HCT116 (cell line): ENCODE measurements at regions not wholly inside any gene's neighbourhood (a gene's known extent, or its start where the extent isn't known, plus 50 kb on each side); places are given as distances from the start of the nearest gene placed in this dataset.

Experiments used
- ATAC-seq: fragments of 200-7000 bp; cut with Tn5 transposase; 2 replicates; pipeline ENCODE4 v1.9.1; 2020; ENCODE audit warnings: mild to moderate bottlenecking, moderate library complexity
- BruUV-seq: library from RNA; stranded (reverse); fragments of 400-500 nt; replicated peaks from 2 replicates; lab custom pipeline; 2021; lab: Mats Ljungman, UMichigan
- CTCF ChIA-PET: fragments of 300-600 bp; sonication (Branson Sonifier 250); formaldehyde crosslinking; loops from one replicate; lab custom pipeline; 2021; ENCODE audit warnings: antibody characterized with exemption; lab: Charles Lee
- POLR2A ChIA-PET: fragments of 300-600, 350-600 bp; sonication (Branson Sonifier 250); formaldehyde crosslinking; loops from one replicate; lab custom pipeline; 2021; ENCODE audit warnings: antibody characterized with exemption; lab: Charles Lee
- RAD21 ChIA-PET, 2 experiments: fragments of 300-600 bp; sonication (Branson Sonifier 250); formaldehyde crosslinking; loops; one replicate each; lab custom pipeline; 2023; ENCODE audit warnings: low total read pairs in 2 of 2; ENCODE audit not compliant: uncharacterized antibody in 2 of 2, unreplicated experiment in 2 of 2, low non-redundant PET in 1 of 2; lab: Charles Lee
- DNase-seq: peaks from one replicate; pipeline ENCODE4 v3.0.0-alpha.2; 2010; ENCODE audit warnings: low read depth, low spot score
- H2AFZ ChIP-seq: fragments of 200-600 bp; shearing (Covaris generic), sonication (generic); 2 replicates; pipeline ENCODE4 v1.6.1; 2017; ENCODE audit warnings: low read depth, mixed run types, mixed read lengths, antibody characterized with exemption, low read length; ENCODE audit not compliant: poor library complexity, severe bottlenecking
- H3K27ac ChIP-seq: 2 replicates; pipeline ENCODE4 v1.5.1; 2012; ENCODE audit warnings: low read depth, low read length
- H3K27me3 ChIP-seq: fragments of 200-600 bp; sonication (generic); 2 replicates; pipeline ENCODE4 v1.6.1; 2016; ENCODE audit warnings: mixed run types, low read length, mixed read lengths; ENCODE audit not compliant: insufficient read depth
- H3K36me3 ChIP-seq, 2 experiments: fragments of 200-500 bp in 1 of 2; fragments of 200-600 bp in 1 of 2; sonication (Bioruptor generic) in 1 of 2; sonication (generic) in 1 of 2; 2 replicates each; pipeline versions ENCODE4 v1.5.1 to v1.6.1; 2014 to 2016; ENCODE audit warnings: low read length in 2 of 2, inconsistent platforms in 1 of 2, mixed read lengths in 1 of 2, mixed run types in 1 of 2; ENCODE audit not compliant: insufficient read depth in 2 of 2, control insufficient read depth in 1 of 2
- H3K4me1 ChIP-seq, 2 experiments: fragments of 200-600 bp in 1 of 2; sonication (generic) in 1 of 2; 2 replicates each; pipeline versions ENCODE4 v1.5.1 to v1.6.1; 2012 to 2017; ENCODE audit warnings: low read length in 2 of 2, inconsistent platforms in 1 of 2, mild to moderate bottlenecking in 1 of 2, mixed read lengths in 1 of 2, mixed run types in 1 of 2, moderate library complexity in 1 of 2; ENCODE audit not compliant: insufficient read depth in 2 of 2, control insufficient read depth in 1 of 2
- H3K4me2 ChIP-seq: fragments of 200-600 bp; sonication (generic); 2 replicates; pipeline ENCODE4 v1.6.1; 2017; ENCODE audit warnings: mixed run types, low read length, mixed read lengths
- H3K4me3 ChIP-seq, 2 experiments: fragments of 200-600 bp in 1 of 2; sonication (generic) in 1 of 2; replicated peaks in 1 of 2; 2 replicates each; pipeline ENCODE4 v1.5.1; 2011 to 2016; ENCODE audit warnings: low read length in 2 of 2, control low read depth in 1 of 2, low read depth in 1 of 2, mild to moderate bottlenecking in 1 of 2, mixed read lengths in 1 of 2, mixed run types in 1 of 2
- H3K79me2 ChIP-seq: fragments of 200-600 bp; sonication (generic); 2 replicates; pipeline ENCODE4 v1.6.1; 2017; ENCODE audit warnings: mild to moderate bottlenecking, mixed run types, low read length, moderate library complexity, mixed read lengths; ENCODE audit not compliant: insufficient read depth
- H3K9ac ChIP-seq: fragments of 200-600 bp; sonication (generic); 2 replicates; pipeline ENCODE4 v1.6.1; 2016; ENCODE audit warnings: low read length, mixed read lengths
- H3K9me2 ChIP-seq: fragments of 200-600 bp; sonication (generic), shearing (Covaris generic); 2 replicates; pipeline ENCODE4 v1.6.1; 2017; ENCODE audit warnings: mixed run types, mild to moderate bottlenecking, moderate library complexity; ENCODE audit not compliant: insufficient read depth
- H3K9me3 ChIP-seq, 2 experiments: fragments of 200-500 bp in 1 of 2; fragments of 200-600 bp in 1 of 2; sonication (Bioruptor generic) in 1 of 2; sonication (generic) in 1 of 2; 2 replicates each; pipeline ENCODE4 v1.6.1; 2014 to 2017; ENCODE audit warnings: low read length in 2 of 2, mixed read lengths in 2 of 2, inconsistent platforms in 1 of 2, low read depth in 1 of 2, mild to moderate bottlenecking in 1 of 2, mixed run types in 1 of 2, moderate library complexity in 1 of 2; ENCODE audit not compliant: control insufficient read depth in 1 of 2, insufficient read depth in 1 of 2
- H4K20me1 ChIP-seq: fragments of 200-600 bp; sonication (generic), shearing (Covaris generic); 2 replicates; pipeline ENCODE4 v1.6.1; 2017; ENCODE audit warnings: mixed run types, mild to moderate bottlenecking, moderate library complexity; ENCODE audit not compliant: insufficient read depth
- ATF3 ChIP-seq: IDR thresholded peaks from 2 replicates; pipeline ENCODE4 v1.6.1; 2012
- CBX3 ChIP-seq: IDR thresholded peaks from 2 replicates; pipeline ENCODE4 v1.6.1; 2012; ENCODE audit warnings: low read depth
- CEBPB ChIP-seq: IDR thresholded peaks from 2 replicates; pipeline ENCODE4 v1.6.1; 2012; ENCODE audit warnings: low read depth
- EGR1 ChIP-seq: IDR thresholded peaks from 2 replicates; pipeline ENCODE4 v1.6.1; 2012; ENCODE audit warnings: low read depth
- ELF1 ChIP-seq: IDR thresholded peaks from 2 replicates; pipeline ENCODE4 v1.6.1; 2012; ENCODE audit warnings: low read depth, borderline replicate concordance
- EZH2 ChIP-seq: fragments of 200-600 bp; sonication (generic); IDR thresholded peaks from 2 replicates; pipeline ENCODE4 v1.6.1; 2017; ENCODE audit warnings: antibody characterized with exemption, mixed run types
- FOSL1 ChIP-seq: IDR thresholded peaks from 2 replicates; pipeline ENCODE4 v1.6.1; 2012; ENCODE audit warnings: low read depth
- JUND ChIP-seq: IDR thresholded peaks from 2 replicates; pipeline ENCODE4 v1.6.1; 2012
- MAX ChIP-seq: IDR thresholded peaks from 2 replicates; pipeline ENCODE4 v1.6.1; 2012
- POLR2A ChIP-seq: IDR thresholded peaks from 2 replicates; pipeline ENCODE4 v1.7.0; 2011; ENCODE audit warnings: borderline replicate concordance; ENCODE audit not compliant: insufficient read depth, insufficient read length; ENCODE audit errors: extremely low read depth
- POLR2AphosphoS5 ChIP-seq: IDR thresholded peaks from 2 replicates; pipeline ENCODE4 v1.6.1; 2011; ENCODE audit warnings: mild to moderate bottlenecking, low read depth, low read length, moderate library complexity
- RAD21 ChIP-seq: IDR thresholded peaks from 2 replicates; pipeline ENCODE4 v1.6.1; 2012; ENCODE audit warnings: low read depth, mild to moderate bottlenecking
- REST ChIP-seq: IDR thresholded peaks from 2 replicates; pipeline ENCODE4 v1.6.1; 2012; ENCODE audit warnings: low read depth
- SIN3A ChIP-seq: IDR thresholded peaks from 2 replicates; pipeline ENCODE4 v1.6.1; 2012; ENCODE audit warnings: low read depth
- SP1 ChIP-seq: IDR thresholded peaks from 2 replicates; pipeline ENCODE4 v1.6.1; 2012; ENCODE audit warnings: low read depth
- SRF ChIP-seq: IDR thresholded peaks from 2 replicates; pipeline ENCODE4 v1.6.1; 2012; ENCODE audit warnings: low read depth
- YY1 ChIP-seq: IDR thresholded peaks from 2 replicates; pipeline ENCODE4 v1.6.1; 2011; ENCODE audit warnings: low read length, low read depth, moderate library complexity, mild to moderate bottlenecking; ENCODE audit not compliant: insufficient replicate concordance; ENCODE audit errors: extremely low read depth
- ZFX ChIP-seq: fragments of 450-650 bp; IDR thresholded peaks from 2 replicates; pipeline ENCODE4 v1.6.1; 2017
- ZNF274 ChIP-seq: fragments of 200-500 bp; sonication (Bioruptor generic); IDR thresholded peaks from 2 replicates; pipeline ENCODE4 v1.6.1; 2014; ENCODE audit warnings: mild to moderate bottlenecking, low read depth, low read length, inconsistent platforms
- intact Hi-C: fragments of 100-400 bp; cut with micrococcal nuclease; formaldehyde crosslinking; loops from 2 replicates; pipeline ENCODE4 v1.10.0; 2022

GRCh38 chr6:133648581-133648980 is 240.3 kb upstream of the TCF21 start:
- Histone ChIP-seq H3K27ac (no peak overlapping the region), H3K4me3 (no peak overlapping the region), H4K20me1 (no peaks in the 10 kb centered on the region), H2AFZ (no peak overlapping the region), H3K79me2 (no peaks in the 10 kb centered on the region), H3K27me3 (no peaks in the 10 kb centered on the region), H3K36me3 (no peaks in the 10 kb centered on the region), H3K9ac (no peak overlapping the region), H3K9me2 (no peaks in the 10 kb centered on the region), H3K9me3 (no peaks in the 10 kb centered on the region), H3K4me1 (peaks cover 20 to 28% of the 10 kb centered on the region in 2 experiments)
- no TSS peak for BruUV-seq
- ATAC-seq: no peak
- intact Hi-C loops: no loop called here
- RAD21 ChIA-PET: no interaction called here
- POLR2A ChIA-PET: no interaction called here
- CTCF ChIA-PET: no interaction called here
- TF ChIP-seq ZNF274 (no peak), ZFX (no peak), EZH2 (no peak), ATF3 (no peak), SRF (no peak), JUND (no peak), YY1 (no peak), CBX3 (no peak), SP1 (no peak), CEBPB (no peak), POLR2AphosphoS5 (no peak), EGR1 (no peak), MAX (no peak), FOSL1 (no peak), REST (no peak), POLR2A (no peak), ELF1 (no peak), SIN3A (no peak), RAD21 (no peak)
- TF ChIP-seq, all 23 proteins: peak for 0
- no peak for DNase-seq
- H3K4me2 ChIP-seq: no peak overlapping the region
